GM21528 (cell line): ENCODE measurements at regions not wholly inside any gene's neighbourhood (a gene's known extent, or its start where the extent isn't known, plus 50 kb on each side); places are given as distances from the start of the nearest gene placed in this dataset.
"Not testable (repeated sequence)": the region's sequence is repeated elsewhere in the genome, so short reads cannot be mapped to it uniquely, and the experiment has no call there.

Experiments used
- ATAC-seq: cut with Tn5 transposase; IDR thresholded peaks from one replicate; pipeline ENCODE4 v1.9.1; 2021; ENCODE audit warnings: mild to moderate bottlenecking, moderate library complexity; ENCODE audit not compliant: unreplicated experiment, low FRiP score

GRCh38 chr11:14573539-14574057 lies 53.4 kb upstream of the PSMA1 start:
- not testable (repeated sequence) for ATAC-seq

GRCh38 chr11:14577292-14577691 lies 57.1 kb upstream of the PSMA1 start:
- no peak for ATAC-seq

GRCh38 chr11:14577835-14578529 lies 57.8 kb upstream of the PSMA1 start:
- ATAC-seq, result peak; percentile 21

GRCh38 chr11:14578541-14578956 lies 58.4 kb upstream of the PSMA1 start:
- ATAC-seq, result peak; percentile 99

- no peak for ATAC-seq
Observed at GRCh38 chr11:14579646-14580045, 59.5 kb upstream of the PSMA1 start.

- no peak for ATAC-seq
Observed at GRCh38 chr11:14582793-14583192, 60.8 kb upstream of the PDE3B start.

- ATAC-seq, result no peak
Observed at GRCh38 chr11:14583252-14584034, 60.2 kb upstream of the PDE3B start.

GRCh38 chr11:14584035-14584363 lies 59.6 kb upstream of the PDE3B start:
- ATAC-seq, result no peak

- ATAC-seq, result no peak
Observed at GRCh38 chr11:14584595-14584994, 59.0 kb upstream of the PDE3B start.

GRCh38 chr11:14585438-14585837 lies 58.2 kb upstream of the PDE3B start:
- ATAC-seq, result no peak

GRCh38 chr11:14587258-14587657 lies 56.3 kb upstream of the PDE3B start:
- ATAC-seq, result no peak

GRCh38 chr11:14588681-14589080 lies 54.9 kb upstream of the PDE3B start:
- no peak for ATAC-seq

GRCh38 chr11:14589421-14589820 lies 54.2 kb upstream of the PDE3B start:
- no peak for ATAC-seq

GRCh38 chr11:14591046-14591445 lies 52.6 kb upstream of the PDE3B start:
- not testable (repeated sequence) for ATAC-seq

GRCh38 chr11:14593671-14594070 lies 49.9 kb upstream of the PDE3B start:
- ATAC-seq, result no peak
